ENCODE measurements at regions not wholly inside any gene's neighbourhood (a gene's known extent, or its start where the extent isn't known, plus 50 kb on each side); places are given as distances from the start of the nearest gene placed in this dataset.

GRCh38 chr9:104009826-104010225, 84.3 kb upstream of the SMC2 start:
- no peak for DNase-seq (ENCODE audit: low read depth in 4 of 4, low spot score in 3 of 4)

DNA sequence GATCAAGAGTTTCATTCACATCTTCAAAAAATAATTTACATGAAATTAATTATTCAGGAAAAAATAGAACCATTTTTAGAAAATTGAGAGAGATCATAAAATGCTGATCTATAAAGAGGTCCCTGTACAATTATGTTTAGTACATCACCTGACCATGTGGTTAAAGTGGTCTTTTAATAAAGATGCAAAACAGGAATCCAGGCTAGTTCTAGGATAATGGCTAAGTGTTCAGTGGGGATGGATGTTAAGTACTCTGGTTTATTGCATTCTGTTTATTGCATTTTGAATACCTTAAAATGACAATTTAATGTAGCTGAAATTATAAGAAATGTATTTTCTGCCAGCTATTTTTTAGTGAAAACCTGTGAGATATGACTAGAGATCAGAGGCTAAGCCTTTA, 72.0 kb upstream of the SMC2 start:
- DNase-seq (ENCODE audit: low read depth in 4 of 4, low spot score in 3 of 4): no peak

DNA sequence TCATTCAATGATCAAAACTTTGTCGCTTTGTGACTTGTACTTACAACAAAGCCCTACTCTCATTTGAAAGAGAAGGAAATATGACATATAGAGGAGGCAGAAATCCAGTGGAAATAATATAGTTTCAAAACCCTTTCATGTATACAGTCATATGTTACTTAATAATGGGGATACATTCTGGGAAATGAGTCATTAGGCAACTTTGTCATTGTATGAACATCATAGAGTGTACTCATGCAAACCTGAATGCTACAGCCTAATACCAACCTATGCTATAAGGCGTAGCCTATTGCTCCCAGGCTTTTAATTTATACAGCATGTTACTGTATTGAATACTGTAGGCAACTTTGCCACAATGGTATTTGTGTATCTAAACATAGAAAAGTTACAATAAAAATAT, 69.0 kb upstream of the SMC2 start:
- DNase-seq (ENCODE audit: low read depth in 4 of 4, low spot score in 3 of 4): no peak

GRCh38 chr9:104025945-104026344, 68.2 kb upstream of the SMC2 start:
- no peak for DNase-seq (ENCODE audit: low read depth in 4 of 4, low spot score in 3 of 4)

GRCh38 chr9:104027295-104027694, 66.8 kb upstream of the SMC2 start:
- DNase-seq (ENCODE audit: low read depth in 4 of 4, low spot score in 3 of 4): no peak

GRCh38 chr9:104028827-104029226, 65.3 kb upstream of the SMC2 start:
- no peak for DNase-seq (ENCODE audit: low read depth in 4 of 4, low spot score in 3 of 4)
